Right lobe of liver (tissue), 6 donors: ENCODE measurements at regions not wholly inside any gene's neighbourhood (a gene's known extent, or its start where the extent isn't known, plus 50 kb on each side); places are given as distances from the start of the nearest gene placed in this dataset.

Source experiments
- ATAC-seq, 4 donors: fragments of 200-7000 bp; cut with Tn5 transposase; one replicate each; pipeline ENCODE4 v1.9.1; 2020; ENCODE audit warnings: mild to moderate bottlenecking in 4 of 4, moderate library complexity in 4 of 4
- DNase-seq, 3 donors: peaks; one replicate each; pipeline ENCODE4 v3.0.0-alpha.2; 2020
- H3K27ac ChIP-seq, 3 donors: fragments of 200-600 bp; one replicate each; pipeline ENCODE4 v1.8.0; 2022
- H3K27me3 ChIP-seq, 2 donors: fragments of 200-600 bp; one replicate each; pipeline ENCODE4 v1.8.0; 2022
- H3K36me3 ChIP-seq, 4 donors: fragments of 200-600 bp; sonication (generic) in 1 of 4; one replicate each; pipeline versions ENCODE4 v1.5.1 to v1.8.0; 2017 to 2022; ENCODE audit warnings: control low read depth in 1 of 4
- H3K4me1 ChIP-seq, 4 donors: fragments of 200-600 bp; sonication (generic) in 1 of 4; one replicate each; pipeline versions ENCODE4 v1.5.1 to v1.8.0; 2017 to 2022; ENCODE audit warnings: control low read depth in 1 of 4
- H3K4me3 ChIP-seq, 3 donors: fragments of 200-600 bp; one replicate each; pipeline ENCODE4 v1.8.0; 2022
- H3K9me3 ChIP-seq, 4 donors: fragments of 200-600 bp; sonication (generic) in 1 of 4; one replicate each; pipeline versions ENCODE4 v1.5.1 to v1.8.0; 2017 to 2022; ENCODE audit warnings: control low read depth in 1 of 4
- POLR2A ChIP-seq: fragments of 450-650 bp; IDR thresholded peaks from one replicate; pipeline ENCODE4 v1.6.1; 2017; ENCODE audit warnings: antibody characterized with exemption, mild to moderate bottlenecking
- WGBS: methylation state at CpG from one replicate; pipeline ENCODE4 v1.1.6; 2018; ENCODE audit warnings: low coverage, low lambda C conversion rate; ENCODE audit not compliant: insufficient coverage; ENCODE audit errors: missing lambda C conversion rate; 5-methylcytosine and 5-hydroxymethylcytosine counted together
- intact Hi-C, 2 donors: fragments of 100-400 bp; cut with DNase I; formaldehyde crosslinking; loops; one replicate each; pipeline versions ENCODE4 v1.11.2 to v1.14.1; 2022
- TF ChIP-seq, protein P1 (sequence below), 4 donors: fragments of 200-600 bp in 3 of 4; fragments of 450-650 bp in 1 of 4; IDR thresholded peaks; one replicate each; pipeline versions ENCODE4 v1.5.1 to v1.8.0; 2016 to 2022; ENCODE audit warnings: antibody characterized with exemption in 4 of 4, mild to moderate bottlenecking in 2 of 4
- donor health status: DM: no; HTN: yes; CAD: no.
- donor health status: DM: no; HTN: no; CAD: no.
- donor health status: DM: no; HTN: no; CAD: no.
- donor health status: DM: no; HTN: yes; CAD: no.
- donor health status: DM: no; HTN: yes; CAD: no.

DNA sequence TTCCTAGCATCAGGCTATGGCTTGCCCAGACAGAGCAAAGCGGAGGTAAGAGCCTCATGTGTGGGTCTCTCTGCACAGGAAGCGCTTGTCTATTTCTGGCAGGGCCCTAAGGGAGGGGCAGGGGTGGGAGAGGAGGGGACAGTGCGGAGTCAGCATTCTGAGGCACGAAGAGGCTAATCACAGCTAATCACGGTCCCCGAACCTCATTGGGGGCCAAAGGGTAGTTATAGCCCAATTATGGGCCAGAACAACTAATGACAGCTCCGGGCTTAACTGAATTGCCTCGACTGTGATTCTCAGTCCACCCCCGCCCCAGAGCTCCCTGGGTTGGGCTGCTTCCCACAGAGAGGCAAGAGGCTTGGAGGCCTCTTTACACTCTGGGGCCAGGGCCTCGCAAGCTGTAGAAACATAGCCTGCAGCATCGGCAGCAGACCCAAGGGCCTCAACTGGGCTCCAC, 72.7 kb upstream of the PRDM11 start:
- Histone ChIP-seq H3K4me3 (no peak overlapping the region), H3K4me1 (no peaks in the 10 kb centered on the region), H3K9me3 (no peaks in the 10 kb centered on the region), H3K36me3 (no peaks in the 10 kb centered on the region), H3K27ac (no peak overlapping the region), H3K27me3 (no peaks in the 10 kb centered on the region)
- WGBS = 51% methylated on average over 7 of the region's 11 CpGs
- DNase-seq = no peak
- TF ChIP-seq POLR2A = no peak
- TF ChIP-seq, protein P1, sequence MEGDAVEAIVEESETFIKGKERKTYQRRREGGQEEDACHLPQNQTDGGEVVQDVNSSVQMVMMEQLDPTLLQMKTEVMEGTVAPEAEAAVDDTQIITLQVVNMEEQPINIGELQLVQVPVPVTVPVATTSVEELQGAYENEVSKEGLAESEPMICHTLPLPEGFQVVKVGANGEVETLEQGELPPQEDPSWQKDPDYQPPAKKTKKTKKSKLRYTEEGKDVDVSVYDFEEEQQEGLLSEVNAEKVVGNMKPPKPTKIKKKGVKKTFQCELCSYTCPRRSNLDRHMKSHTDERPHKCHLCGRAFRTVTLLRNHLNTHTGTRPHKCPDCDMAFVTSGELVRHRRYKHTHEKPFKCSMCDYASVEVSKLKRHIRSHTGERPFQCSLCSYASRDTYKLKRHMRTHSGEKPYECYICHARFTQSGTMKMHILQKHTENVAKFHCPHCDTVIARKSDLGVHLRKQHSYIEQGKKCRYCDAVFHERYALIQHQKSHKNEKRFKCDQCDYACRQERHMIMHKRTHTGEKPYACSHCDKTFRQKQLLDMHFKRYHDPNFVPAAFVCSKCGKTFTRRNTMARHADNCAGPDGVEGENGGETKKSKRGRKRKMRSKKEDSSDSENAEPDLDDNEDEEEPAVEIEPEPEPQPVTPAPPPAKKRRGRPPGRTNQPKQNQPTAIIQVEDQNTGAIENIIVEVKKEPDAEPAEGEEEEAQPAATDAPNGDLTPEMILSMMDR (IDR thresholded peaks at IDR 0.05) = no peak
- peak; percentile 43 to 62 (median 59) for ATAC-seq
- intact Hi-C loops = no loop called here

DNA sequence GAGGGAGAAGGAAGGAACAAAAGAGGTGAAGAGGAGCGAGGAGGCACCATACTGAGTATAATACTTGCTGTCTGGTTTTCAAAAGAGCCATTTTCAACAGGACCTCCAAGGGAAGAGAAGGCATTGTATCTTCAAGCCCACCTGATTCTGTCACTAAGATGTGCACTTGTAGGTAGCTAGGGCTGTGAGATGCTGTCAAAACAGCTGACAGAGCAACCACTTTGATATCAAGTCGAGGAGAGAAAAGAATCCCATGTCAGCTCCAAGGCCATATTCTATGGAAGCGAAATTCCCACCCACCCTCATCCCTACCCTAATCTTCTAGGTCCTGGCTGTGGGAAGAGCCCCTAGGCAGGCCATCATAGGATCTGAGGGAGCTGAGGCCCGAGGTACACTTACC, 70.9 kb upstream of the PRDM11 start:
- Histone ChIP-seq H3K4me3 (no peak overlapping the region), H3K4me1 (no peaks in the 10 kb centered on the region), H3K36me3 (no peaks in the 10 kb centered on the region), H3K27ac (no peak overlapping the region), H3K9me3 (no peaks in the 10 kb centered on the region), H3K27me3 (no peaks in the 10 kb centered on the region)
- WGBS = 80% methylated on average over 1 of the region's 4 CpGs
- DNase-seq = no peak
- intact Hi-C loops = no loop called here
- no peak for ATAC-seq
- TF ChIP-seq, protein P1 (IDR thresholded peaks at IDR 0.05) = no peak
- no peak for TF ChIP-seq POLR2A

DNA sequence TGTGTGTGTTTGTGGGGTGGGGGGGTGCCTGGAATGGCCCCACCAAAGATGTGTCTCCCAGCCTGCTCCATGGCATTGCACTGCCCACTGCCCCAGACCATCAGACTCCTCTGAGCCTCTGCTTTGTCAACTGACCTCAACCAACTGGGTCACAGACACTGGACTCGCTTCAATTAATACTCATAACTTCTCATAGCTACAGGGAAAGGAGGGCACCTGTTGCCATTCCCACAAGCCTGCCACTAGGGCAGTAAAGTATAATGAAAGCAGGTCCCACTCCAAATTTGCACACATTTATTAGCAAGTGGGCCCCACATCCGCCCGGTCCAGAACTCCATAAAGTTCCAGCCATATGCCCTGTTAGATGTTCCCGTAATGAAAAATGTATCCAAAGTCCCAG, 70.5 kb upstream of the PRDM11 start:
- intact Hi-C loops = no loop called here

DNA sequence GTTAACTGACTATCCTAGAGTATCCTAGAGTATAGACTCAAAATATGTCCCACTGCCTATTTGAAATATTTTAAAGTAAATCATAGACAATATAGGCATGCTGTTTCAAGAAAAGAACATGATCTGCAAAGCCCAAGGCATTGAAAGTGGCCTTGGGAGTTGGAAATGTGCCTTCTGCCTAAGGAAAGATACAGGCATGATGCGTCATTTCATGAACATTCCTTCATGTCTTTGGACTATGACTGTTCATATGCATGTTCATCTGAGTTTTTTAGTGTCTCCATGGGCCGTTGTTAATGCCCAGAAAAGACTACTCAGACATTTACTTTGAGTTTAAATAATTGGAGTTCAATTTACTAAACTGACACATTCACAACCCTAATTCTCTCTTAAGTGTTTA, 69.7 kb upstream of the PRDM11 start:
- TF ChIP-seq, protein P1 (IDR thresholded peaks at IDR 0.05) = no peak
- no peak for TF ChIP-seq POLR2A
- Histone ChIP-seq H3K4me1 (no peaks in the 10 kb centered on the region), H3K27ac (no peak overlapping the region), H3K4me3 (no peak overlapping the region), H3K27me3 (no peaks in the 10 kb centered on the region), H3K9me3 (no peaks in the 10 kb centered on the region), H3K36me3 (no peaks in the 10 kb centered on the region)
- intact Hi-C loops = no loop called here
- DNase-seq (no peak), ATAC-seq (no peak)
- WGBS = 72% methylated on average over 2 of the region's 2 CpGs

More for the DNA sequence above, 70.5 kb upstream of the PRDM11 start:
- 77% methylated on average over 3 of the region's 4 CpGs for WGBS
- DNase-seq (no peak), ATAC-seq (no peak)
- Histone ChIP-seq H3K4me1 (no peaks in the 10 kb centered on the region), H3K9me3 (no peaks in the 10 kb centered on the region), H3K4me3 (no peak overlapping the region), H3K36me3 (no peaks in the 10 kb centered on the region), H3K27ac (no peak overlapping the region), H3K27me3 (no peaks in the 10 kb centered on the region)
- TF ChIP-seq POLR2A = no peak
- TF ChIP-seq, protein P1 (IDR thresholded peaks at IDR 0.05) = no peak
